ENCODE measurements at regions not wholly inside any gene's neighbourhood (a gene's known extent, or its start where the extent isn't known, plus 50 kb on each side); places are given as distances from the start of the nearest gene placed in this dataset.
A peak's percentile ranks its signal among the peaks of the same experiment; 100 is the strongest.

DNA sequence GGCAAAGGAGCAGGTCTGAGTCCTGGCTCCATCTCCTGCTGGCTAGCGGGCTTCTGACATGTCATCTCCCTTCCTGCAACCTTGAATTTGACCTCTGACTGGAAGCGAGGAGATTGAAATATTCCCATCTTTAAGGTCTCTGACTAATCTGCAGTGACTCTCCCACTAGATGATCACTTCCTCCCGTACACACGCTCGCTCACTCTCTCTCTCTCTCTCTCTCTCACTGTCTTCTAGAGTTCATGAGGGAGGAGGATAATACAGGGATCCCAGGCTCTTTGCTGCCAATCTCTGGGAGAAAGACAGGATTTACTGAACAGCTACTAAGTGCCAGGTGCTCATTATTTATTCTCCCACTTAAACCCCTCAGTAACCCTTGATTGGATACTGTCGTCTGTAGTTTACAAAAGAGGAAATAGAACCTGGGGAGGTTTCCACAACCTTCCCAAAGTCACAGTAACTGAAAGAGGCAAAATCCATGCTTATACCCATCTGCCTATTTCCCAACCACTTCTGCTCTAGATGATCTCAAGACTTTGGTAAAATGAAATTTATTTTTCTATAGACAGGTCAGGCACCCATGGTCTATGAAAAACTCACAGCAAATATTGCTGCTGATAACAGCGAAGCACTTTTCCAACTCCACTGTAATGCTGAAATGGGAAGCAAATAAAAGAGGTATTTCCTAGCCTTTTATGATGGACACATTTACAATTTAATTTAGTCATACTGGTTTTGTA, 193.5 kb upstream of the C1QTNF7 start:
- TF ChIP-seq, protein P1, sequence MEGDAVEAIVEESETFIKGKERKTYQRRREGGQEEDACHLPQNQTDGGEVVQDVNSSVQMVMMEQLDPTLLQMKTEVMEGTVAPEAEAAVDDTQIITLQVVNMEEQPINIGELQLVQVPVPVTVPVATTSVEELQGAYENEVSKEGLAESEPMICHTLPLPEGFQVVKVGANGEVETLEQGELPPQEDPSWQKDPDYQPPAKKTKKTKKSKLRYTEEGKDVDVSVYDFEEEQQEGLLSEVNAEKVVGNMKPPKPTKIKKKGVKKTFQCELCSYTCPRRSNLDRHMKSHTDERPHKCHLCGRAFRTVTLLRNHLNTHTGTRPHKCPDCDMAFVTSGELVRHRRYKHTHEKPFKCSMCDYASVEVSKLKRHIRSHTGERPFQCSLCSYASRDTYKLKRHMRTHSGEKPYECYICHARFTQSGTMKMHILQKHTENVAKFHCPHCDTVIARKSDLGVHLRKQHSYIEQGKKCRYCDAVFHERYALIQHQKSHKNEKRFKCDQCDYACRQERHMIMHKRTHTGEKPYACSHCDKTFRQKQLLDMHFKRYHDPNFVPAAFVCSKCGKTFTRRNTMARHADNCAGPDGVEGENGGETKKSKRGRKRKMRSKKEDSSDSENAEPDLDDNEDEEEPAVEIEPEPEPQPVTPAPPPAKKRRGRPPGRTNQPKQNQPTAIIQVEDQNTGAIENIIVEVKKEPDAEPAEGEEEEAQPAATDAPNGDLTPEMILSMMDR (conservative IDR thresholded peaks at IDR 0.05; ENCODE audit: low read depth, low read length): no peak
- Histone ChIP-seq H3K36me3 (ENCODE audit: insufficient read depth) (no peaks in the 10 kb centered on the region), H3K4me3 (IDR thresholded peaks at IDR 0.05; ENCODE audit: insufficient read depth, low read depth, low read length) (no peak overlapping the region), H4K20me1 (ENCODE audit: insufficient read depth) (no peaks in the 10 kb centered on the region), H3K27me3 (ENCODE audit: insufficient read depth, low read depth) (no peaks in the 10 kb centered on the region), H2AFZ (ENCODE audit: low read depth) (peak overlapping the region; percentile 75; the same call in 1 of the 2 replicates), H3K79me2 (ENCODE audit: insufficient read depth, low read depth) (no peaks in the 10 kb centered on the region), H3K4me2 (peak overlapping the region; percentile 88), H3K9ac (no peak overlapping the region), H3K27ac (no peak overlapping the region), H3K4me1 (ENCODE audit: low read depth, poor library complexity, severe bottlenecking) (peaks cover 23% of the 10 kb centered on the region)

DNA sequence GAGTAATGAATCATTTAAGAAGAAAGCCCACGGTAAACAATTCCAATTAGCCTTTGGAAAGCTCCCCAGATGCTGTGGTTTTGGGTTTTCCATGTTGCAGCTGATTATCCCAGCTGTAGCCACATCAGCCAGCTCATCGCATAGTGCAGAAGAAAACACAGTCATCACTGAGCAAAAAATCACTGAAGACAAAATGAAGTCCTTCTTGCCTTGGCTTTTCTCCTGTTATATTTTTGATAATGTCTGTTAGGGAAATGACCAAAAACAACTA, 193.0 kb upstream of the C1QTNF7 start:
- Histone ChIP-seq H2AFZ (ENCODE audit: low read depth) (no peak overlapping the region), H4K20me1 (ENCODE audit: insufficient read depth) (no peaks in the 10 kb centered on the region), H3K4me2 (no peak overlapping the region), H3K27ac (no peak overlapping the region), H3K9ac (no peak overlapping the region), H3K79me2 (ENCODE audit: insufficient read depth, low read depth) (no peaks in the 10 kb centered on the region), H3K27me3 (ENCODE audit: insufficient read depth, low read depth) (no peaks in the 10 kb centered on the region), H3K4me1 (ENCODE audit: low read depth, poor library complexity, severe bottlenecking) (peaks cover 23% of the 10 kb centered on the region), H3K36me3 (ENCODE audit: insufficient read depth) (no peaks in the 10 kb centered on the region), H3K4me3 (IDR thresholded peaks at IDR 0.05; ENCODE audit: insufficient read depth, low read depth, low read length) (no peak overlapping the region)
- TF ChIP-seq, protein P1 (conservative IDR thresholded peaks at IDR 0.05; ENCODE audit: low read depth, low read length): no peak

DNA sequence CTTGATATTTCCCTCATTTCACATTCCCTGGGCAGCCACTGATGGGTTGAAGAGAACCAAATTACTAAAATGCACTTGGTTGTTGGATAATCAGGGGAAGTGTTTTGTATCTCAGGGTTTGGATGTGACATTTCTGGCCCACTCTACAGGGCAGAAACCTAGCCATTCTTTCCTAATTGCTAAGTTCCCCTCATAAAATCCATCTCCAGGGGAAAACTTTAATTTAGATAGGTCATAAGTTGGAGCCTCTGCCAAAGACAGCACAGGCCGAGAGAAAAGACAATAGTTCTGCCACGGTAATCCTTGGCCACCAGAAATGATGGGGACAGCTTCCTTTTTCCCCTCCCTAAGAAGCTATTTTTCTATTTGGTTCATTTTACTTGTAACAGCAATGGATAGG, 192.7 kb upstream of the C1QTNF7 start:
- no peaks in the 10 kb centered on the region for H3K27me3 ChIP-seq (ENCODE audit: insufficient read depth, low read depth)
- TF ChIP-seq, protein P1 (conservative IDR thresholded peaks at IDR 0.05; ENCODE audit: low read depth, low read length): no peak
- H2AFZ ChIP-seq (ENCODE audit: low read depth): no peak overlapping the region

DNA sequence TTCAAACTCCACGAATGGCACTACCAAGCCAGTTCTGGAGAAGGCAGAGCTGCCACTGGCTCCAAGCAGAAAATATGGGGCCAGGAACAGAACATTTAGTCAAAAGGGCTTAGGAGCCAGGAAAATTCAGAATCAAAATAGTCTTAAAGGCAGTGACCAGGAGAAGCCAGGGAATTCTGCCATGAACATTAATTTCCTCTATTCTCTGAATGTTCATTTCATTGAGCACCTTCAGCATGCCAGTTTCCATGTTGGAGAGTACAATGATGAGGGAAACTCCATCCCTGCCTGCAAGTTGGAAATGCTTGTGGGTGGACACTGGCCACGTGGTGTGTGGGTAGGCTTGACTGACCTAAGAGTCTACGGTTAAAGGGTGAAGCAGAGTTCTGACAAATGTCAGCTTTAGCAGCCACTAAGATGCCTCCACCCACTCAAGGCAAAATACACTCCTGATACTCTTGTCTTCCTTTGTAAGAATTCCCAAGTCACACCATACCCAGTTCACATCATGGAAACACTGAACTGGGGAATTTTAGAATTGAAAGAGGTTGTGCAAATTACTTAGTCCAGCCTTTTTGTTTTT, 190.1 kb upstream of the C1QTNF7 start:
- no peak overlapping the region for H3K9ac ChIP-seq
- no peak overlapping the region for H2AFZ ChIP-seq (ENCODE audit: low read depth)
- H3K27me3 ChIP-seq (ENCODE audit: insufficient read depth, low read depth): no peaks in the 10 kb centered on the region
- H3K27ac ChIP-seq: no peak overlapping the region
- H3K79me2 ChIP-seq (ENCODE audit: insufficient read depth, low read depth): no peaks in the 10 kb centered on the region
- H3K4me2 ChIP-seq: no peak overlapping the region
- peaks cover 17% of the 10 kb centered on the region for H3K4me1 ChIP-seq (ENCODE audit: low read depth, poor library complexity, severe bottlenecking)
- TF ChIP-seq, protein P1 (conservative IDR thresholded peaks at IDR 0.05; ENCODE audit: low read depth, low read length): no peak
- no peaks in the 10 kb centered on the region for H4K20me1 ChIP-seq (ENCODE audit: insufficient read depth)
- no peak overlapping the region for H3K4me3 ChIP-seq (IDR thresholded peaks at IDR 0.05; ENCODE audit: insufficient read depth, low read depth, low read length)
- H3K36me3 ChIP-seq (ENCODE audit: insufficient read depth): no peaks in the 10 kb centered on the region

More for the DNA sequence above, 192.7 kb upstream of the C1QTNF7 start:
- Histone ChIP-seq H3K9ac (no peak overlapping the region), H4K20me1 (ENCODE audit: insufficient read depth) (no peaks in the 10 kb centered on the region), H3K4me3 (IDR thresholded peaks at IDR 0.05; ENCODE audit: insufficient read depth, low read depth, low read length) (no peak overlapping the region), H3K4me1 (ENCODE audit: low read depth, poor library complexity, severe bottlenecking) (peaks cover 23% of the 10 kb centered on the region), H3K79me2 (ENCODE audit: insufficient read depth, low read depth) (no peaks in the 10 kb centered on the region), H3K27ac (no peak overlapping the region), H3K4me2 (no peak overlapping the region), H3K36me3 (ENCODE audit: insufficient read depth) (no peaks in the 10 kb centered on the region)
